B cell (primary cell): ENCODE measurements at regions not wholly inside any gene's neighbourhood (a gene's known extent, or its start where the extent isn't known, plus 50 kb on each side); places are given as distances from the start of the nearest gene placed in this dataset.

Experiments used
- ATAC-seq: fragments of 200-7000 bp; cut with Tn5 transposase; one replicate; pipeline ENCODE4 v1.10.0; 2021; ENCODE audit warnings: low read depth, mild to moderate bottlenecking, moderate number of reproducible peaks, moderate library complexity
- CTCF ChIA-PET: fragments of 350-600 bp; sonication (Branson Sonifier 250); formaldehyde crosslinking; loops from one replicate; lab custom pipeline; 2021; ENCODE audit warnings: antibody characterized with exemption, inconsistent platforms; lab: Charles Lee
- POLR2A ChIA-PET: fragments of 350-600 bp; sonication (Branson Sonifier 250); formaldehyde crosslinking; loops from one replicate; lab custom pipeline; 2021; ENCODE audit warnings: antibody characterized with exemption; lab: Charles Lee
- DNase-seq: peaks from one replicate; pipeline ENCODE4 v3.0.0; 2013
- H2AFZ ChIP-seq: 2 replicates; pipeline ENCODE4 v1.6.1; 2012; ENCODE audit warnings: mild to moderate bottlenecking, low read depth, low read length; ENCODE audit not compliant: insufficient read depth, poor library complexity, severe bottlenecking
- H3K27ac ChIP-seq, 2 donors: 1 replicate in 1 of 2; 2 replicates in 1 of 2; pipeline ENCODE4 v1.5.1; 2012 to 2013; ENCODE audit warnings: low read length in 2 of 2, mild to moderate bottlenecking in 2 of 2, moderate library complexity in 1 of 2
- H3K27me3 ChIP-seq, 4 experiments: fragments of 200-600 bp in 1 of 4; sonication (generic) in 1 of 4; replicated peaks in 1 of 4; 1 replicate in 2 of 4; 2 replicates in 2 of 4; pipeline versions ENCODE4 v1.6.1 to v1.7.0; 2013 to 2016; ENCODE audit warnings: low read length in 3 of 4, mild to moderate bottlenecking in 2 of 4, mixed read lengths in 1 of 4, moderate library complexity in 1 of 4; ENCODE audit not compliant: insufficient read depth in 4 of 4, control insufficient read depth in 3 of 4; ENCODE audit errors: control extremely low read depth in 1 of 4
- H3K36me3 ChIP-seq, 2 experiments: replicated peaks in 1 of 2; 1 replicate in 1 of 2; 2 replicates in 1 of 2; pipeline versions ENCODE4 v1.6.1 to v1.7.1; 2013; ENCODE audit warnings: low read length in 1 of 2; ENCODE audit not compliant: insufficient read depth in 2 of 2, control insufficient read depth in 1 of 2; ENCODE audit errors: control extremely low read depth in 1 of 2, extremely low read depth in 1 of 2
- H3K4me1 ChIP-seq, 2 donors: fragments of 200-600 bp in 1 of 2; sonication (generic) in 1 of 2; 1 replicate in 1 of 2; 2 replicates in 1 of 2; pipeline versions ENCODE4 v1.5.1 to v1.6.1; 2013 to 2017; ENCODE audit warnings: low read length in 2 of 2; ENCODE audit not compliant: control insufficient read depth in 2 of 2, insufficient read depth in 2 of 2
- H3K4me2 ChIP-seq: replicated peaks from 2 replicates; pipeline ENCODE3; 2012; ENCODE audit warnings: mild to moderate bottlenecking, low read depth, low read length; ENCODE audit not compliant: poor library complexity, severe bottlenecking
- H3K4me3 ChIP-seq, 5 experiments: fragments of 200-600 bp in 1 of 5; sonication (generic) in 1 of 5; 1 replicate in 3 of 5; 2 replicates in 2 of 5; pipeline versions ENCODE4 v1.5.1 to v1.7.0; 2011 to 2016; ENCODE audit warnings: low read length in 4 of 5, mild to moderate bottlenecking in 4 of 5, low read depth in 2 of 5, control low read depth in 1 of 5, moderate library complexity in 1 of 5; ENCODE audit not compliant: insufficient read depth in 1 of 5; ENCODE audit errors: control extremely low read depth in 1 of 5, extremely low read depth in 1 of 5
- H3K79me2 ChIP-seq: fragments of 200-600 bp; sonication (generic); one replicate; pipeline ENCODE4 v1.6.0; 2016; ENCODE audit warnings: low read length; ENCODE audit not compliant: control insufficient read depth, insufficient read depth
- H3K9ac ChIP-seq: fragments of 200-600 bp; sonication (generic); 2 replicates; pipeline ENCODE4 v1.6.1; 2017; ENCODE audit warnings: mild to moderate bottlenecking, low read length, moderate library complexity
- H3K9me3 ChIP-seq, 3 donors: one replicate each; pipeline versions ENCODE4 v1.6.1 to v1.7.1; 2013; ENCODE audit warnings: low read length in 2 of 3; ENCODE audit not compliant: control insufficient read depth in 2 of 3, insufficient read depth in 1 of 3; ENCODE audit errors: control extremely low read depth in 1 of 3
- H4K20me1 ChIP-seq: 2 replicates; pipeline ENCODE4 v1.6.0; 2012; ENCODE audit warnings: mild to moderate bottlenecking, low read length; ENCODE audit not compliant: insufficient read depth, control insufficient read depth, poor library complexity, severe bottlenecking
- H3K27ac Mint-ChIP-seq: one replicate; pipeline ENCODE4 v1.8.0; 2021; ENCODE audit warnings: mixed read lengths
- H3K27me3 Mint-ChIP-seq: one replicate; pipeline ENCODE4 v1.8.0; 2021; ENCODE audit warnings: mixed read lengths
- H3K4me1 Mint-ChIP-seq: one replicate; pipeline ENCODE4 v1.8.0; 2021; ENCODE audit warnings: mixed read lengths
- H3K4me3 Mint-ChIP-seq: one replicate; pipeline ENCODE4 v1.8.0; 2021; ENCODE audit warnings: mixed read lengths
- H3K9me3 Mint-ChIP-seq: one replicate; pipeline ENCODE4 v1.8.0; 2022; ENCODE audit warnings: mixed read lengths; ENCODE audit not compliant: insufficient read depth
- EZH2 ChIP-seq: IDR thresholded peaks from 2 replicates; pipeline ENCODE4 v1.6.1; 2012; ENCODE audit warnings: borderline replicate concordance, low read depth, mild to moderate bottlenecking, moderate library complexity, low read length; ENCODE audit not compliant: insufficient read depth, poor library complexity, severe bottlenecking
- WGBS: methylation state at CpG from one replicate; pipeline ENCODE4 v1.1.5; 2013; ENCODE audit warnings: missing lambda C conversion rate; ENCODE audit not compliant: insufficient coverage; 5-methylcytosine and 5-hydroxymethylcytosine counted together
- intact Hi-C: fragments of 100-400 bp; cut with micrococcal nuclease; formaldehyde crosslinking; loops from one replicate; pipeline ENCODE4 v1.10.0; 2022
- TF ChIP-seq, protein P1 (sequence below): fragments of 200-600 bp; IDR thresholded peaks from one replicate; pipeline ENCODE4 v1.8.0; 2022; ENCODE audit warnings: antibody characterized with exemption, mild to moderate bottlenecking

DNA sequence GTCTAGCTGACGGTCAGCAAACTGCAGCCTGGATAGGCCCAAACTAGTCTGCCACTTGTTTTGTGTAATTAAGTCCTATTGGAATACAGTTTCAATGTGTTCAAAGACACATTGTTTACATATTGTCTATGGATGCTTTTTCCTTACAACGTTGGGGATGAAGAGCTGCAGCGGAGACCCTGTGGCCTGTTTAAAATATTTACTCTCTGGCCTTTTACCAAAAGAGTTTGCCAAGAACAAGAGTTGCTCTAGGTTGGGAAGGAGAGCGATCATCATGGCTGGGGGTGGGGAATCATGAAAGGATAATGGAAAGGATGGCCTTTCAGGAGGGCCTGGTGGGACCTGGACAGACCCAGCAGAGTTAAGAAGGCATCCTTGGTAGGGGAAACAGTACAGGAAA is 274.9 kb upstream of the ZFHX3 start:
- no peaks in the 10 kb centered on the region for H3K4me1 Mint-ChIP-seq
- Histone ChIP-seq H3K4me1 (no peaks in the 10 kb centered on the region), H3K4me3 (no peak overlapping the region), H3K4me2 (no peak overlapping the region), H3K9ac (no peak overlapping the region), H3K36me3 (no peaks in the 10 kb centered on the region), H3K27me3 (no peaks in the 10 kb centered on the region), H3K9me3 (no peaks in the 10 kb centered on the region), H3K79me2 (no peaks in the 10 kb centered on the region), H2AFZ (no peak overlapping the region), H4K20me1 (no peaks in the 10 kb centered on the region), H3K27ac (no peak overlapping the region)
- peaks cover 3% of the 10 kb centered on the region for H3K9me3 Mint-ChIP-seq
- DNase-seq (no peak), ATAC-seq (no peak)
- 100% methylated on average over 2 of the region's 4 CpGs for WGBS
- intact Hi-C loops: no loop called here
- H3K4me3 Mint-ChIP-seq: no peak overlapping the region
- ChIA-PET CTCF (no interaction called here), POLR2A (no interaction called here)
- H3K27me3 Mint-ChIP-seq: peaks cover 4% of the 10 kb centered on the region
- no peak overlapping the region for H3K27ac Mint-ChIP-seq
- no peak for TF ChIP-seq EZH2
- TF ChIP-seq, protein P1, sequence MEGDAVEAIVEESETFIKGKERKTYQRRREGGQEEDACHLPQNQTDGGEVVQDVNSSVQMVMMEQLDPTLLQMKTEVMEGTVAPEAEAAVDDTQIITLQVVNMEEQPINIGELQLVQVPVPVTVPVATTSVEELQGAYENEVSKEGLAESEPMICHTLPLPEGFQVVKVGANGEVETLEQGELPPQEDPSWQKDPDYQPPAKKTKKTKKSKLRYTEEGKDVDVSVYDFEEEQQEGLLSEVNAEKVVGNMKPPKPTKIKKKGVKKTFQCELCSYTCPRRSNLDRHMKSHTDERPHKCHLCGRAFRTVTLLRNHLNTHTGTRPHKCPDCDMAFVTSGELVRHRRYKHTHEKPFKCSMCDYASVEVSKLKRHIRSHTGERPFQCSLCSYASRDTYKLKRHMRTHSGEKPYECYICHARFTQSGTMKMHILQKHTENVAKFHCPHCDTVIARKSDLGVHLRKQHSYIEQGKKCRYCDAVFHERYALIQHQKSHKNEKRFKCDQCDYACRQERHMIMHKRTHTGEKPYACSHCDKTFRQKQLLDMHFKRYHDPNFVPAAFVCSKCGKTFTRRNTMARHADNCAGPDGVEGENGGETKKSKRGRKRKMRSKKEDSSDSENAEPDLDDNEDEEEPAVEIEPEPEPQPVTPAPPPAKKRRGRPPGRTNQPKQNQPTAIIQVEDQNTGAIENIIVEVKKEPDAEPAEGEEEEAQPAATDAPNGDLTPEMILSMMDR: no peak

DNA sequence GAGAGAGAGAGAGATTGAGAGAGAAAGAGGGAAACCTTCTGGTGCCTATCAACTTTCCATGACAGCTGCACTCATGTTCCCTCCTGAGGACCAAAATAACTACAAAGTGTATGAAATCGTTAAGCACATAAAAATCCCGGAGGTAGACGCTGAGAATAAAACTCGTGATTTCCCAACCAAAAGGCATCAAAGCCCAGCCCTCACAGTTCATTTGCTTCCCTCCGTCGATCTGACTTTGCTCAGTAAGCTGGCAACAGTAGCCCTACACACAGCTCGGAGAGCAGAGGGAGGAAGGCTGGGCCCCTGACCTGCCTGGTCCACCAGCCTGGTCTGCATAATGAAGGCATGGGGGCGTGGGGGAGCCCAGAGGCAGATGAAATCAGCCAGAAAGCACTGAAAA is 273.9 kb upstream of the ZFHX3 start:
- H3K36me3 ChIP-seq: no peaks in the 10 kb centered on the region
- ChIA-PET POLR2A (no interaction called here), CTCF (no interaction called here)
- TF ChIP-seq EZH2: no peak
- TF ChIP-seq, protein P1: no peak
- Mint-ChIP-seq H3K4me3 (no peak overlapping the region), H3K27me3 (peaks cover 4% of the 10 kb centered on the region), H3K27ac (no peak overlapping the region), H3K4me1 (no peaks in the 10 kb centered on the region), H3K9me3 (peaks cover under 1% of the 10 kb centered on the region)
- no peak overlapping the region for H3K27ac ChIP-seq
- H3K4me2 ChIP-seq: no peak overlapping the region
- no peaks in the 10 kb centered on the region for H4K20me1 ChIP-seq
- no peak overlapping the region for H2AFZ ChIP-seq
- no peak overlapping the region for H3K4me3 ChIP-seq
- no peak overlapping the region for H3K9ac ChIP-seq
- ATAC-seq (no peak), DNase-seq (no peak)
- 90% methylated on average over 6 of the region's 8 CpGs for WGBS
- H3K4me1 ChIP-seq: no peaks in the 10 kb centered on the region
- intact Hi-C loops: no loop called here
- no peaks in the 10 kb centered on the region for H3K79me2 ChIP-seq
- no peaks in the 10 kb centered on the region for H3K9me3 ChIP-seq
- no peaks in the 10 kb centered on the region for H3K27me3 ChIP-seq
